GM19463 (cell line): ENCODE measurements at regions not wholly inside any gene's neighbourhood (a gene's known extent, or its start where the extent isn't known, plus 50 kb on each side); places are given as distances from the start of the nearest gene placed in this dataset.

Experiments
- ATAC-seq: cut with Tn5 transposase; IDR thresholded peaks from one replicate; pipeline ENCODE4 v1.9.1; 2021; ENCODE audit warnings: mild to moderate bottlenecking, moderate library complexity; ENCODE audit not compliant: unreplicated experiment

- no peak for ATAC-seq
These were observed 200.1 kb upstream of the ZNF717 start for GRCh38 chr3:75985432-75985831.

GRCh38 chr3:76010252-76010651 lies 224.9 kb upstream of the ZNF717 start:
- ATAC-seq, result no peak

DNA sequence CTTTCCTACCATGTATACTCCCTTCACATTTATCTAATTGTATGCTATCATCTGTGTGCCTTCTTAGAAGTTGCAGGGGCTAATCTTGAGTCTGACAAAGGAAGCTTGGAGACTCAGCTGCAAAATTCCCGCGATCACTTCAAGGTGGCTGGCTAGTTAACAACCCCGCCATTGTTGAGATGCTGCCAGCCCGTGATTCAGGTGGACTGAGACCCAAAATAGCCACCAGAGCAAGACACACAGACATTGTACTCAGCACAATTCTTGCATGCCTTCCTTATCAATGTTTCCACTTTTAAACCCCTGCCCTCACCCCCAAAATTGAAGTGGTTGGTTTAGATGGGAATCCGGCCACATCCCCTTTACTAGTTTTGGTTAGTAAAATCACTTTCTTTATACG lies 225.8 kb upstream of the ZNF717 start:
- ATAC-seq, result no peak

DNA sequence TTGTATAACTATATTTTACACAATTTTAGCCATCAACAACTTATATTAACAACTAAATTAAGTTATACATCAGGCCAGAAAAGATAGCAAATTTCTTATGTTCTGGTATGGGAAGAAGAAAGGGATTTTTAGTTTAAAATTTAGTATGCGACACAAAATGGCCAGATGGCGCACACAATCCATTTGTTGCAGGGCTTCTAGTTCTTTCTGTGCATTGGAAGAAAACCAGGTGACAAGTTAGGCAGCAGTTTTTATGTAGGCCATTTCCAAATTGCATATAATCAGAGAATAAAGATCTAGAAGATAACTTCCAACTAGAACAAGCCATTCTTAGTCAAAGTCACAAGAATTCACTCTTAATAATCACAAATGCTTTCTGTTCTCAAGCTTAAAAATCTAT lies 230.1 kb upstream of the ZNF717 start:
- no peak for ATAC-seq

GRCh38 chr3:76016111-76016510 lies 230.8 kb upstream of the ZNF717 start:
- ATAC-seq, result no peak

- ATAC-seq, result no peak
These were observed 231.6 kb upstream of the ZNF717 start for GRCh38 chr3:76016769-76017439.

GRCh38 chr3:76021376-76021775 lies 236.0 kb upstream of the ZNF717 start:
- ATAC-seq, result no peak

- ATAC-seq, result no peak
These were observed 239.3 kb upstream of the ZNF717 start for GRCh38 chr3:76024640-76025039.

- ATAC-seq, result no peak
These were observed 240.2 kb upstream of the ZNF717 start for GRCh38 chr3:76025561-76025960.

GRCh38 chr3:76026379-76026778 lies 241.0 kb upstream of the ZNF717 start:
- ATAC-seq, result no peak

- ATAC-seq, result no peak
These were observed 243.4 kb upstream of the ZNF717 start for GRCh38 chr3:76028774-76029173.

GRCh38 chr3:76034649-76035048 lies 249.3 kb upstream of the ZNF717 start:
- ATAC-seq, result no peak

DNA sequence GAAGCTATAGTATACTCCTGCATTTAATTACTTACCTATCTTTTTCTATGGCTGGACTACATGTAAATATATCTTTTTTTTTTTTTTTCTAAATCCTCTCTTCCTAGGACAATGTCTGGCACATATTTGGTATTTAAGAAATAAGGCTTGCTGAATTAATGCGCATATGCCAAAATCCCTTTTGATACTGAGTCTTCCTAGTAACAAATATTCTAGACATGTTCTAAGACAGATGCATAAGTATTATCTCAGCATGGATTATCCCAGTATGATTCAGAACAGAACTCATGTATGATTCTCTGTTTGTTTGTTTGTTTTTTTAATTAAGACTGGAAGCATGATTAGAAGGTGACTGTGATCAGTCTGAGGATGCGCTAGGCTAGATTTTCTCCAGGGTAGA lies 249.8 kb upstream of the ZNF717 start:
- no peak for ATAC-seq

GRCh38 chr3:76038949-76039348 lies 253.6 kb upstream of the ZNF717 start:
- ATAC-seq, result no peak

DNA sequence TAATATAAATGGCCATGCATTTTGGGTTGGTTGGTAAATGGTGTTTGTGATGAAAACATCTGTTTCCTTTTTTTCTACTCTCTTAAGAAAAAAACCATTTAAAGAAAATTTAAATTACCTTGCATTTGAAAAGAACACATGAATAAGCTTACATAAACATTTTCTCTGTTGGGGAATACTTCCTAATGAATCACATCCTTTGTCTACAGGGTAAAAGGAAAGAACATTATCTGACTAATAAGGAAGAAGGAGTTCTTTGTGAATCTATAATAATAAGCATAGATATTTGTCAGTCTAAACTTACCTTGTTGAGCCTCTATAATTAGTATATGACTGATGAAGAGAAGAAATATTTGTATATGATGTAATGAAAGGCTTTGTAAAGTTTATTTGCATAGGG lies 254.1 kb upstream of the ZNF717 start:
- no peak for ATAC-seq

DNA sequence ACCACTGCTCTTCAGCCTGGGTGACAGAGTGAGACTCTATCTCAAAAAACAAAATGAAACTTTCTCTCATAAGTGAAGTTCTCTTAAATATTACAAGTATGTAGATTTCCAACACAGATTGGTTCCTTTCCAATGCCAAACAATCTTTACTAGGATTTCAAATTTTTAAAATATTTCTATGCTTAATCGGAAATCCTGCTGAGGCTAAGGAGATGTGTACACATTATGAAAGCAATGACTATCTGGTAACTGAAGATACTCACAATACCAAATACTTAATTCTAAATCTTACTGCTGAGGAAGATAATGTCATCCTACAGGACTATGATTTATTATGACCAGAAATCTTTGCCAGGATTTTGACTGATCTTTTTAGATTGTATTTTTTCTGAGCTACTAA lies 255.6 kb upstream of the ZNF717 start:
- ATAC-seq, result no peak

GRCh38 chr3:76043746-76044145 lies 258.4 kb upstream of the ZNF717 start:
- no peak for ATAC-seq

DNA sequence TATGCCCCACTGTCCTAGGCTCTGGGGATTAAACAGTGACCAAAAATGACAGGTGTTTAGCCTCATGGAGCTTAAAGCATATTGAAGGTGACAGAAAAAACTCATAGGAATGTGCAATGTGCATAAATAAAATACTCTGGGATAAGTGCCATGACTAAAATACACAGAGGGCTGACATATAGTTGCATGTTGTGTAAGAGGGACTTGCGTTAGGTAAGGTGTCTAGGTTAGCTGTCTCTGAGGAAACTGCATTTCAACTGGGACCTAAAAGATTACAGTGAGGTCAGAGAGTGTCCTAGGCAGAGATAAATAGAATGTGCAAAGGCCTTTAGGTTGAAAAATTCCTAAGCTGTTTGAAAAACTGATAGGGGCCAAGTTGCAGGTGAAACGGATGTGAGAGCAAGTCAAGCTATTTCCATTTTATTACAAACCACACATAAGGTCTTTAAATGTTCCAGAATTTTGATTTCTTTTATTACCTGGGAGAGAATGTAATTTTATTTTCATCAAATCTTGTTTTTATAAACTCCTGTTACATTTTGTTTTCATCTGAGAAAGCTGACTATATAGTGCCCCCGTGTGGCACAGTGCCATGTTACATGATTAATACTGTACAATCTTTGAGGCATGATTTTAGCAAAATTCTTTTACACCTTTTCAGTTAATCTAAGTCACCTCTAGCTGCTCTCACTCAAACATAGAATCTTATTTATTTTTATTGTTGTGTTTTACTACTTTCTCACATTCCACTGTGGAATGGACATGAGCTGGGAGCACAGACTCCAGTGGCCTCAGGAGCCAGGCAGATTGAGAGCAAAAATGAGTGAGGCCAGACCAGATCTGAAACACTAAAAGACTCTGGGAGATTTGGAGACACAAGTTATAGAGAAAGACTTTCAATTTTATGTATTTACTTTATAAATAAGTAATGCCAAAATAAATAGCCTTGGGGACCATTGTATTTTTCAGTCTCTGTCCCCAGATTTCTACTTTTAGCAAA lies 259.6 kb upstream of the ZNF717 start:
- no peak for ATAC-seq

DNA sequence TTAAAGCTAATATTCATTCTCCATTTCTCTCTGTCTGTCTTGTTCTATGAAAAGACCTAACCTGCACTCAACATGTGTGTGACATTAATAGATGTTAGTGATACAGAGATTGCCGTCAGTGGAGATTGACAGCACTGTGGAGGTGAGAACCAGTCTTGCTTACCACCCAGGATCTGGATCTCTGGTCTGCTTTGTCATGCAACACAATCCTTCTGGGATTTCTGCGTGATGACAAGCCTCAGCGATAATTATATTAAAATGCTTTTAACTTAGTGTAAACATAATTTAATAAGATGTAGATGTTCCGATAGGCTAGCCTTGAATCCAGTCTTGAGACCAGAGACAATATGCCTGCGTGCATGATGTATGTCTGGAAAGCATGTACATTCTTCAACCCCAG lies 262.0 kb upstream of the ZNF717 start:
- no peak for ATAC-seq

- ATAC-seq, result no peak
These were observed 264.4 kb upstream of the ZNF717 start for GRCh38 chr3:76049776-76050175.

- no peak for ATAC-seq
These were observed 265.8 kb upstream of the ZNF717 start for GRCh38 chr3:76051145-76051544.

DNA sequence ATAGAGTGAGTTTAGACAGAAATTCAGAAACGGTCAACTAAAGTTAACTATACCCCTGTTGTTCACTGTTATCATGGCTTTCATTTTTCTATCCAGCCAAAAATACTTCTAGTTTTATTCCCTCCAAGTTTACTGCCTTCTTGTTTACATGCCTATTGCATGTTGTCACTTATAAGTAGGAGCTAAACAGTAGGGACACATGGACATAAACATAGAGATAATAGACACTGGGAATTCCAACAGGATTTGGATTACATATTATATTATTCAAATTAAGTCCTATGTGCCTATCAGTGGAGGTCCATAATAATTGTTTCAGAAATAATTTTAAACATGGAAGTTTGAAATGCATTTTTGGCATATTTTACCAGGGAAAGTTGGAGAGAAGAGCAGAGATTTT lies 269.1 kb upstream of the ZNF717 start:
- ATAC-seq, result no peak
